H1 (cell line): ENCODE measurements at regions not wholly inside any gene's neighbourhood (a gene's known extent, or its start where the extent isn't known, plus 50 kb on each side); places are given as distances from the start of the nearest gene placed in this dataset.

Experiments
- CBX8 ChIP-seq: fragments of 300-800, 300-1000 bp; sonication (generic); IDR thresholded peaks from 2 replicates; pipeline ENCODE4 v1.7.1; 2016; ENCODE audit warnings: low read depth, low read length, borderline replicate concordance
- CREB1 ChIP-seq: IDR thresholded peaks from 2 replicates; pipeline ENCODE4 v1.6.1; 2012; ENCODE audit warnings: inconsistent platforms
- EP300 ChIP-seq, 2 experiments: IDR thresholded peaks; 1 replicate in 1 of 2; 2 replicates in 1 of 2; pipeline ENCODE4 v1.6.1; 2011 to 2012; ENCODE audit warnings: low read depth in 2 of 2, low read length in 2 of 2, mild to moderate bottlenecking in 2 of 2, borderline replicate concordance in 1 of 2, inconsistent platforms in 1 of 2, moderate library complexity in 1 of 2
- HDAC6 ChIP-seq: IDR thresholded peaks from one replicate; pipeline ENCODE4 v1.7.1; 2012; ENCODE audit warnings: low read depth, mild to moderate bottlenecking, inconsistent platforms, low read length, moderate library complexity
- KDM1A ChIP-seq: fragments of 200-600, 300-600 bp; sonication (generic); IDR thresholded peaks from 2 replicates; pipeline ENCODE4 v1.7.1; 2016; ENCODE audit warnings: mild to moderate bottlenecking, low read length, borderline replicate concordance
- SIRT6 ChIP-seq: IDR thresholded peaks from one replicate; pipeline ENCODE4 v1.7.1; 2012; ENCODE audit warnings: low read length, inconsistent platforms
- SP1 ChIP-seq: IDR thresholded peaks from 2 replicates; pipeline ENCODE4 v1.6.1; 2011; ENCODE audit warnings: low read depth, low read length
- SP4 ChIP-seq: IDR thresholded peaks from 2 replicates; pipeline ENCODE4 v1.6.1; 2012; ENCODE audit warnings: low read length, inconsistent platforms
- TAF1 ChIP-seq: IDR thresholded peaks from 2 replicates; pipeline ENCODE4 v1.6.1; 2011; ENCODE audit warnings: mild to moderate bottlenecking, low read depth, low read length
- TBP ChIP-seq: IDR thresholded peaks from 2 replicates; pipeline ENCODE4 v1.6.1; 2011; ENCODE audit warnings: low read depth, low read length, improper control_type of control experiment
- TF ChIP-seq, protein P1 (sequence below): fragments of 300-600 bp; sonication (generic); IDR thresholded peaks from 2 replicates; pipeline ENCODE4 v1.7.1; 2012; ENCODE audit warnings: low read length, moderate library complexity, mild to moderate bottlenecking, inconsistent platforms; ENCODE audit not compliant: insufficient replicate concordance
- TF ChIP-seq, protein P2 (sequence below): IDR thresholded peaks from 2 replicates; pipeline ENCODE4 v1.6.1; 2012; ENCODE audit warnings: low read length, inconsistent platforms

DNA sequence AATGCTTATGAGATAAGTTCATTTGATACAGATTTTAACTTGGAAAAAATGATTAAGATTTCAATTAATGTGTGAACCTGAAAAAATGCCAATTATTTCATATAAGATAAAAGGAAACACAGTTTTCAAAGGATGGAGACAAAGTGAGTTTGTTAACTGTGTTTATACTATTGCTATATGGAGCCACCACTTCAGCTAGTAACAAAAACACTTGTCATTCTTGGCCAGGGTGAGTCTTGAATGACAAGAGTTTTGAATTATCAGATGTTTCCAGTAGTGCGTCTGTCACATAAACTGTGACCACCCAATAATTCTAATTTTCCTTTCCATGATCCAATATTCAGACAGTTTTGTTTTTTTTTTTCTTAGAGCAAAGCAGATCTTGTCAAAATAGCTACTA, 78.0 kb upstream of the GADL1 start (continued):
- TF ChIP-seq, protein P1, sequence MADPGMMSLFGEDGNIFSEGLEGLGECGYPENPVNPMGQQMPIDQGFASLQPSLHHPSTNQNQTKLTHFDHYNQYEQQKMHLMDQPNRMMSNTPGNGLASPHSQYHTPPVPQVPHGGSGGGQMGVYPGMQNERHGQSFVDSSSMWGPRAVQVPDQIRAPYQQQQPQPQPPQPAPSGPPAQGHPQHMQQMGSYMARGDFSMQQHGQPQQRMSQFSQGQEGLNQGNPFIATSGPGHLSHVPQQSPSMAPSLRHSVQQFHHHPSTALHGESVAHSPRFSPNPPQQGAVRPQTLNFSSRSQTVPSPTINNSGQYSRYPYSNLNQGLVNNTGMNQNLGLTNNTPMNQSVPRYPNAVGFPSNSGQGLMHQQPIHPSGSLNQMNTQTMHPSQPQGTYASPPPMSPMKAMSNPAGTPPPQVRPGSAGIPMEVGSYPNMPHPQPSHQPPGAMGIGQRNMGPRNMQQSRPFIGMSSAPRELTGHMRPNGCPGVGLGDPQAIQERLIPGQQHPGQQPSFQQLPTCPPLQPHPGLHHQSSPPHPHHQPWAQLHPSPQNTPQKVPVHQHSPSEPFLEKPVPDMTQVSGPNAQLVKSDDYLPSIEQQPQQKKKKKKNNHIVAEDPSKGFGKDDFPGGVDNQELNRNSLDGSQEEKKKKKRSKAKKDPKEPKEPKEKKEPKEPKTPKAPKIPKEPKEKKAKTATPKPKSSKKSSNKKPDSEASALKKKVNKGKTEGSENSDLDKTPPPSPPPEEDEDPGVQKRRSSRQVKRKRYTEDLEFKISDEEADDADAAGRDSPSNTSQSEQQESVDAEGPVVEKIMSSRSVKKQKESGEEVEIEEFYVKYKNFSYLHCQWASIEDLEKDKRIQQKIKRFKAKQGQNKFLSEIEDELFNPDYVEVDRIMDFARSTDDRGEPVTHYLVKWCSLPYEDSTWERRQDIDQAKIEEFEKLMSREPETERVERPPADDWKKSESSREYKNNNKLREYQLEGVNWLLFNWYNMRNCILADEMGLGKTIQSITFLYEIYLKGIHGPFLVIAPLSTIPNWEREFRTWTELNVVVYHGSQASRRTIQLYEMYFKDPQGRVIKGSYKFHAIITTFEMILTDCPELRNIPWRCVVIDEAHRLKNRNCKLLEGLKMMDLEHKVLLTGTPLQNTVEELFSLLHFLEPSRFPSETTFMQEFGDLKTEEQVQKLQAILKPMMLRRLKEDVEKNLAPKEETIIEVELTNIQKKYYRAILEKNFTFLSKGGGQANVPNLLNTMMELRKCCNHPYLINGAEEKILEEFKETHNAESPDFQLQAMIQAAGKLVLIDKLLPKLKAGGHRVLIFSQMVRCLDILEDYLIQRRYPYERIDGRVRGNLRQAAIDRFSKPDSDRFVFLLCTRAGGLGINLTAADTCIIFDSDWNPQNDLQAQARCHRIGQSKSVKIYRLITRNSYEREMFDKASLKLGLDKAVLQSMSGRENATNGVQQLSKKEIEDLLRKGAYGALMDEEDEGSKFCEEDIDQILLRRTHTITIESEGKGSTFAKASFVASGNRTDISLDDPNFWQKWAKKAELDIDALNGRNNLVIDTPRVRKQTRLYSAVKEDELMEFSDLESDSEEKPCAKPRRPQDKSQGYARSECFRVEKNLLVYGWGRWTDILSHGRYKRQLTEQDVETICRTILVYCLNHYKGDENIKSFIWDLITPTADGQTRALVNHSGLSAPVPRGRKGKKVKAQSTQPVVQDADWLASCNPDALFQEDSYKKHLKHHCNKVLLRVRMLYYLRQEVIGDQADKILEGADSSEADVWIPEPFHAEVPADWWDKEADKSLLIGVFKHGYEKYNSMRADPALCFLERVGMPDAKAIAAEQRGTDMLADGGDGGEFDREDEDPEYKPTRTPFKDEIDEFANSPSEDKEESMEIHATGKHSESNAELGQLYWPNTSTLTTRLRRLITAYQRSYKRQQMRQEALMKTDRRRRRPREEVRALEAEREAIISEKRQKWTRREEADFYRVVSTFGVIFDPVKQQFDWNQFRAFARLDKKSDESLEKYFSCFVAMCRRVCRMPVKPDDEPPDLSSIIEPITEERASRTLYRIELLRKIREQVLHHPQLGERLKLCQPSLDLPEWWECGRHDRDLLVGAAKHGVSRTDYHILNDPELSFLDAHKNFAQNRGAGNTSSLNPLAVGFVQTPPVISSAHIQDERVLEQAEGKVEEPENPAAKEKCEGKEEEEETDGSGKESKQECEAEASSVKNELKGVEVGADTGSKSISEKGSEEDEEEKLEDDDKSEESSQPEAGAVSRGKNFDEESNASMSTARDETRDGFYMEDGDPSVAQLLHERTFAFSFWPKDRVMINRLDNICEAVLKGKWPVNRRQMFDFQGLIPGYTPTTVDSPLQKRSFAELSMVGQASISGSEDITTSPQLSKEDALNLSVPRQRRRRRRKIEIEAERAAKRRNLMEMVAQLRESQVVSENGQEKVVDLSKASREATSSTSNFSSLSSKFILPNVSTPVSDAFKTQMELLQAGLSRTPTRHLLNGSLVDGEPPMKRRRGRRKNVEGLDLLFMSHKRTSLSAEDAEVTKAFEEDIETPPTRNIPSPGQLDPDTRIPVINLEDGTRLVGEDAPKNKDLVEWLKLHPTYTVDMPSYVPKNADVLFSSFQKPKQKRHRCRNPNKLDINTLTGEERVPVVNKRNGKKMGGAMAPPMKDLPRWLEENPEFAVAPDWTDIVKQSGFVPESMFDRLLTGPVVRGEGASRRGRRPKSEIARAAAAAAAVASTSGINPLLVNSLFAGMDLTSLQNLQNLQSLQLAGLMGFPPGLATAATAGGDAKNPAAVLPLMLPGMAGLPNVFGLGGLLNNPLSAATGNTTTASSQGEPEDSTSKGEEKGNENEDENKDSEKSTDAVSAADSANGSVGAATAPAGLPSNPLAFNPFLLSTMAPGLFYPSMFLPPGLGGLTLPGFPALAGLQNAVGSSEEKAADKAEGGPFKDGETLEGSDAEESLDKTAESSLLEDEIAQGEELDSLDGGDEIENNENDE: no peak
- TF ChIP-seq CBX8: no peak
- TF ChIP-seq, protein P2, sequence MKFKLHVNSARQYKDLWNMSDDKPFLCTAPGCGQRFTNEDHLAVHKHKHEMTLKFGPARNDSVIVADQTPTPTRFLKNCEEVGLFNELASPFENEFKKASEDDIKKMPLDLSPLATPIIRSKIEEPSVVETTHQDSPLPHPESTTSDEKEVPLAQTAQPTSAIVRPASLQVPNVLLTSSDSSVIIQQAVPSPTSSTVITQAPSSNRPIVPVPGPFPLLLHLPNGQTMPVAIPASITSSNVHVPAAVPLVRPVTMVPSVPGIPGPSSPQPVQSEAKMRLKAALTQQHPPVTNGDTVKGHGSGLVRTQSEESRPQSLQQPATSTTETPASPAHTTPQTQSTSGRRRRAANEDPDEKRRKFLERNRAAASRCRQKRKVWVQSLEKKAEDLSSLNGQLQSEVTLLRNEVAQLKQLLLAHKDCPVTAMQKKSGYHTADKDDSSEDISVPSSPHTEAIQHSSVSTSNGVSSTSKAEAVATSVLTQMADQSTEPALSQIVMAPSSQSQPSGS: no peak
- no peak for TF ChIP-seq TAF1
- no peak for TF ChIP-seq SP4
- no peak for TF ChIP-seq CREB1
- TF ChIP-seq SP1: no peak
- no peak for TF ChIP-seq TBP
- TF ChIP-seq HDAC6: no peak
- no peak for TF ChIP-seq SIRT6
- TF ChIP-seq EP300 (IDR thresholded peaks at IDR 0.05; ENCODE audit: borderline replicate concordance in 1 of 2, low read depth in 2 of 2, low read length in 2 of 2): no peak
- TF ChIP-seq KDM1A: no peak
